Chondrocyte (in vitro differentiated cells): ENCODE measurements at regions not wholly inside any gene's neighbourhood (a gene's known extent, or its start where the extent isn't known, plus 50 kb on each side); places are given as distances from the start of the nearest gene placed in this dataset.
A peak's percentile ranks its signal among the peaks of the same experiment; 100 is the strongest.
"Not testable (repeated sequence)": the region's sequence is repeated elsewhere in the genome, so short reads cannot be mapped to it uniquely, and the experiment has no call there.

ENCODE experiments used
- DNase-seq: peaks from one replicate; pipeline ENCODE4 v3.0.0; 2021; ENCODE audit warnings: mixed read lengths, low spot score
- H3K27ac Mint-ChIP-seq: one replicate; pipeline ENCODE4 v1.8.0; 2021; ENCODE audit warnings: mild to moderate bottlenecking, moderate library complexity, mixed read lengths; ENCODE audit not compliant: unreplicated experiment
- H3K27me3 Mint-ChIP-seq: 2 replicates; pipeline ENCODE4 v1.8.0; 2021; ENCODE audit warnings: low read depth, mixed read lengths
- H3K36me3 Mint-ChIP-seq: 2 replicates; pipeline ENCODE4 v1.8.0; 2021; ENCODE audit warnings: low read depth, mixed read lengths
- H3K4me1 Mint-ChIP-seq: 2 replicates; pipeline ENCODE4 v1.8.0; 2021; ENCODE audit warnings: low read depth, mild to moderate bottlenecking, mixed read lengths
- H3K4me3 Mint-ChIP-seq: one replicate; pipeline ENCODE4 v1.8.0; 2021; ENCODE audit warnings: mild to moderate bottlenecking, moderate library complexity, mixed read lengths; ENCODE audit not compliant: unreplicated experiment
- H3K9me3 Mint-ChIP-seq: 2 replicates; pipeline ENCODE4 v1.8.0; 2021; ENCODE audit warnings: low read depth, mixed read lengths
- TF ChIP-seq, protein P1 (sequence below): fragments of 200-600 bp; sonication (generic); IDR thresholded peaks from 2 replicates; pipeline ENCODE4 v1.5.0; 2021; ENCODE audit warnings: antibody characterized with exemption, mild to moderate bottlenecking, moderate library complexity

DNA sequence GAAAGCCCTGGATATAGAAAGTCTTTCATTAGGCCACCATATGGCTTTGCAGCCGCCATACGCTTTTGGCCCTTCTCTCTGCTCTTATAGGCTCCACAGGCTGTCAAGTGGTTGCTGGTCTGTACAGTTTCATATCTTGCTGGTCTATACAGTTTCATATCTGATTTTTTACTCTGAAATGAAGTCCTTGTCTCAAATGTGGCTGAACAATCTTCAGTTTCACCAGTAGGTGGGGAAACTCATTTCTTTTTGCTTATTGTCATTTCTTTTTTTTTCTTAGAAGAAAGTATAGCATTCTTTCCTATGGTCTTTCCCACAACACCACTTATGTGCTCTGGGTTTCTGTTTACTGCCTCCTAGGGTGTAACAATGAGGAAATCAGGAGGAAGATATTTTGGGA lies 771.4 kb upstream of the MMS22L start:
- Mint-ChIP-seq H3K9me3 (no peaks in the 10 kb centered on the region), H3K36me3 (no peaks in the 10 kb centered on the region), H3K27ac (no peak overlapping the region), H3K4me1 (no peaks in the 10 kb centered on the region), H3K4me3 (no peak overlapping the region), H3K27me3 (peaks cover 21% of the 10 kb centered on the region)
- TF ChIP-seq, protein P1, sequence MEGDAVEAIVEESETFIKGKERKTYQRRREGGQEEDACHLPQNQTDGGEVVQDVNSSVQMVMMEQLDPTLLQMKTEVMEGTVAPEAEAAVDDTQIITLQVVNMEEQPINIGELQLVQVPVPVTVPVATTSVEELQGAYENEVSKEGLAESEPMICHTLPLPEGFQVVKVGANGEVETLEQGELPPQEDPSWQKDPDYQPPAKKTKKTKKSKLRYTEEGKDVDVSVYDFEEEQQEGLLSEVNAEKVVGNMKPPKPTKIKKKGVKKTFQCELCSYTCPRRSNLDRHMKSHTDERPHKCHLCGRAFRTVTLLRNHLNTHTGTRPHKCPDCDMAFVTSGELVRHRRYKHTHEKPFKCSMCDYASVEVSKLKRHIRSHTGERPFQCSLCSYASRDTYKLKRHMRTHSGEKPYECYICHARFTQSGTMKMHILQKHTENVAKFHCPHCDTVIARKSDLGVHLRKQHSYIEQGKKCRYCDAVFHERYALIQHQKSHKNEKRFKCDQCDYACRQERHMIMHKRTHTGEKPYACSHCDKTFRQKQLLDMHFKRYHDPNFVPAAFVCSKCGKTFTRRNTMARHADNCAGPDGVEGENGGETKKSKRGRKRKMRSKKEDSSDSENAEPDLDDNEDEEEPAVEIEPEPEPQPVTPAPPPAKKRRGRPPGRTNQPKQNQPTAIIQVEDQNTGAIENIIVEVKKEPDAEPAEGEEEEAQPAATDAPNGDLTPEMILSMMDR: peak; percentile 76
- no peak for DNase-seq

DNA sequence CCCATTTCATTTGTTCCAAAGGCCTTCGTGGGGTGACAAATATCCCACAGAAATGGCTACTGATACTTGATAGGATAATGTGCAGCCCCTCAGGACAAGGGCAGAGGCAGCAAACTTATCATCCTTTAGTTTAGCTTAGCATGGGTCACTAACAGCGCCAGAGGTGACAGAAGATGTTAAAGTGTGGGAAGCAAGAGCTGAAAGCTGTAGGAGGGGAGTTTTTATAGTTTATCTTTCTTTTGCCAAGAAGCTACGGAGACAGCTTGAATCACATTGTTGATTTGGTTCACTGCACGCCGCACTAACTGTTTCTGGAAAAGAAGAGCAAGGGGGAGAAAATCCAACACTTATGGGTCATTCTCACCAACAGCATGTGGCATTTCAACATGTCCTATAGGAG lies 773.9 kb upstream of the MMS22L start:
- H3K27ac Mint-ChIP-seq: no peak overlapping the region
- H3K27me3 Mint-ChIP-seq: peaks cover 14% of the 10 kb centered on the region
- DNase-seq: no peak
- no peaks in the 10 kb centered on the region for H3K36me3 Mint-ChIP-seq
- H3K4me3 Mint-ChIP-seq: no peak overlapping the region
- H3K4me1 Mint-ChIP-seq: no peaks in the 10 kb centered on the region
- TF ChIP-seq, protein P1: no peak
- peaks cover 3% of the 10 kb centered on the region for H3K9me3 Mint-ChIP-seq

DNA sequence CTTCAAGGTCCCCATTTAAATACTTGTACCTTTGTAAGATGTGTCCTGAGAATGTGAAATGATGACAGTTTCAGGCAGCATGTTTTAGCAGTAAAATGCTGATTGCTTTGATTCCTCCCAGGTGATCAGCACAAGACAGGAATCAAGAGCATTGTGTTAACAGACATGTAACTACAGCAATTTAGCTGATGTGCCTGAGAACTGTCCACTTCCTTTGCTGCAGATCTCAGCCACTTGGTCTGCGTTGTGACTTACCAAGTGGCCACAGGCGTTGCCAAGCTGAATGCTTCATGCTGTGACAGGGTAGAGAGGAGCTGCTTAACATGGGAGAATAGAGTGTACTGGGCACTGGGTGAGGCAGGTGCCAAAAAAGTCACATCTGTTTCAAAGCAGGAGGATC lies 767.0 kb upstream of the POU3F2 start:
- DNase-seq: no peak
- peaks cover 5% of the 10 kb centered on the region for H3K27me3 Mint-ChIP-seq
- no peak overlapping the region for H3K27ac Mint-ChIP-seq
- no peak overlapping the region for H3K4me3 Mint-ChIP-seq
- TF ChIP-seq, protein P1: no peak
- H3K36me3 Mint-ChIP-seq: no peaks in the 10 kb centered on the region
- H3K9me3 Mint-ChIP-seq: peaks cover 3% of the 10 kb centered on the region
- H3K4me1 Mint-ChIP-seq: no peaks in the 10 kb centered on the region

DNA sequence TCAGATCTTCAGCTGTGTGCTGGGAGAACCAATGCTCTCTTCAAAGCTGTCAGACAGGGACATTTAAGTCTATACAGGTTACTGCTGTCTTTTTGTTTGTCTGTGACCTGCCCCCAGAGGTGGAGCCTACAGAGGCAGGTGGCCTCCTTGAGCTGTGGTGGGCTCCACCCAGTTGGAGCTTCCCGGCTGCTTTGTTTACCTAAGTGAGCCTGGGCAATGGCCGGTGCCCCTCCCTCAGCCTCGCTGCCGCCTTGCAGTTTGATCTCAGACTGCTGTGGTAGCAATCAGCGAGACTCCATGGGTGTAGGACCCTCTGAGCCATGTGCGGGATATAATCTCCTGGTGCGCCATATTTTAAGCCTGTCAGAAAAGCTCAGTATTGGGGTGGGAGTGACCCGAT lies 745.8 kb upstream of the POU3F2 start:
- not testable (repeated sequence) for DNase-seq, H3K36me3 Mint-ChIP-seq, H3K4me3 Mint-ChIP-seq, H3K27ac Mint-ChIP-seq, H3K4me1 Mint-ChIP-seq, H3K27me3 Mint-ChIP-seq
- H3K9me3 Mint-ChIP-seq: peaks cover 30% of the 10 kb centered on the region

DNA sequence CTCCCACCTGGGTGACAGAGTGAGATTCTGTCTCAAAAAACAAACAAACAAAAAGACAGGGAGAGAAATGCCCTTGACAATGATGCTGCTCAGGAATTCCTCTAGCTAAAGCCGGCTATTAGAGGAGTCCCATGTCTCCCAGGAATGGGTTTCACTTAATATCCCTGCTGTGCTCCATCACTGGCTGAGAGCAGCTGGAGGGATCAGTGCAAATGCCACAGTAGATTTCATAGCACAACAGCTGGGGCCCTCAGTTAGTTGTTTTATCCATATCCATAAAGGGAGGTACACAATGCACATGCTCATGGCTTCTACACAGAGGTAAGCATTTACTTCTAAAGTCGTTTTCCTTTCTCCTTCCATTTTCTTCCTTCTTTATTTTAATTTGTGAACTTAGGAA lies 742.0 kb upstream of the POU3F2 start:
- H3K27ac Mint-ChIP-seq: no peak overlapping the region
- H3K4me1 Mint-ChIP-seq: peaks cover 4% of the 10 kb centered on the region
- TF ChIP-seq, protein P1: no peak
- H3K36me3 Mint-ChIP-seq: no peaks in the 10 kb centered on the region
- peaks cover 15% of the 10 kb centered on the region for H3K9me3 Mint-ChIP-seq
- DNase-seq: no peak
- no peaks in the 10 kb centered on the region for H3K27me3 Mint-ChIP-seq
- H3K4me3 Mint-ChIP-seq: no peak overlapping the region

DNA sequence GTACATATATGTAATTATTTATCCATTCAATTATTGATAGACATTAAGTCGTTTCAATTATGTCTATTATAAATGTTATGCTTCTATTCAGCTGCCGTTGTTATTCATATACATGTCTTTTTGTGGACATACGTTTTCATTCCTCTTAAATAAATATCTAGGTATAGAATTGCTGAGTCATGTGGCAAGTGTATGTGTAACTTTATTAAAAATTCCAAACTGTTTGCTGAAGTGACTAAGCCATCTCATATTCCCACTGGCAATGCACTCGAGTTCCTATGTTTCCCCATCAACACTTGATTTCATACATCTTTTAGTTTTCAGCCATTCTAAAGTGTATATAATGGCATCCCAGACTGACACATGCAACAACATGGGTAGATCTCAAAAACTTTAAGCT lies 739.7 kb upstream of the POU3F2 start:
- H3K4me1 Mint-ChIP-seq: peaks cover 9% of the 10 kb centered on the region
- no peak overlapping the region for H3K4me3 Mint-ChIP-seq
- H3K36me3 Mint-ChIP-seq: no peaks in the 10 kb centered on the region
- no peak overlapping the region for H3K27ac Mint-ChIP-seq
- H3K9me3 Mint-ChIP-seq: peaks cover 1% of the 10 kb centered on the region
- H3K27me3 Mint-ChIP-seq: no peaks in the 10 kb centered on the region
- TF ChIP-seq, protein P1: no peak
- DNase-seq: no peak
